Astrocyte of the hippocampus (primary cell): ENCODE measurements at regions not wholly inside any gene's neighbourhood (a gene's known extent, or its start where the extent isn't known, plus 50 kb on each side); places are given as distances from the start of the nearest gene placed in this dataset.
"Not testable (repeated sequence)": the region's sequence is repeated elsewhere in the genome, so short reads cannot be mapped to it uniquely, and the experiment has no call there.

ENCODE experiments used
- DNase-seq: peaks from one replicate; pipeline ENCODE4 v3.0.0; 2011; ENCODE audit warnings: low read depth, low spot score

DNA sequence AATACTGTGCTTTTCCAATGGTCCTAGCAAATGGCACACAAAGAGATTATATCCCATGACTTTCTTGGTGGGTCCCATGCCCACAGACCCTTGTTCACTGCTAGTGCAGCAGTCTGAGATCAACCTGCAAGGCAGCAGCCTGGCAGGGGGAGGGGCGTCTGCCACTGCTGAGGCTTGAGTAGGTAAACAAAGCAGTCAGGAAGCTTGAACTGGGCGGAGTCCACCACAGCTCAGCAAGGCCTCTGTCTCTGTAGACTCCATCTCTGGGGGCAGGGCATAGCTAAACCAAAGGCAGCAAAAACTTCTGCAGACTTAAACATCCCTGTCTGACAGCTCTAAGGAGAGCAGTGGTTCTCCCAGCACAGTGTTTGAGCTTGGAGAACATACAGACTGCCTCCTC, 82.9 kb downstream of the ZNF737 start:
- DNase-seq, result no peak

DNA sequence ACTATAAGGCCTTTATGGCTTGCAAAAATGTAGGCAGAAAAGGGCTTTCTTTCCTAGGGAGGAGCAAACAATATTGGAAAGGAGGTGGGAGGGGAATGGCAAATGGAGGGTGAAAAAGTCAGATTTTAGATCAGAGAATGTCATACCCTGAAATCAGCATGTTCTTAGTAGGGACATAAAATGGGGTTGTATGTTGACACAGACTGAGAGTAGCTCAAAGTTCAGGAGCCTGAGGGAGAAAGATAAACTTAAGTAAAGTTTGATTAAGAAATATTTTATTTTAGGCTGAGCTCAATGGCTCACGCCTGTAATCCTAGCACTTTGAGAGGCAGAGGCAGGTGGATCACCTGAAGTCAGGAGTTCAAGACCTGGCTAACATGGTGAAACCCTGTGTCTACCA, 83.8 kb downstream of the ZNF737 start:
- DNase-seq, result no peak

DNA sequence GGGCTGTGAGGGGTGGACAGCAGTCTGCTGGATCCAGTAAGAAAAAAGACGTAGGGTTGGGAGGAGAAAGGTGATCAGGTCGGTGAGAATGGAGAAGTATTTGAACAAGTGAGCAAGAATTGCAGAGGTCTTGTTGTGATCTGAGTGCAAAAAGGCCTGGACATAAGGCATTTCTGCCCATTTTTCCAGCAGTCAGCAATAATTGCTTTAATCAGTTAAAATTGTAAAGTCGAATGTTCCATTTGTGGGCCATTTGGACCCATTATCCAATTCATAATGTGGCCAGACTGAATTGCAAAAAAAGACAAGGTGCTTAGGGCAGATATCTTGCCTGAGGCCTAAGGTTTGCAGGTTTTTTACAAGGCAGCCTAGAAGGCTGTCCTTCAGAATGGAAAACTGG, 86.1 kb downstream of the ZNF737 start:
- DNase-seq, result no peak

DNA sequence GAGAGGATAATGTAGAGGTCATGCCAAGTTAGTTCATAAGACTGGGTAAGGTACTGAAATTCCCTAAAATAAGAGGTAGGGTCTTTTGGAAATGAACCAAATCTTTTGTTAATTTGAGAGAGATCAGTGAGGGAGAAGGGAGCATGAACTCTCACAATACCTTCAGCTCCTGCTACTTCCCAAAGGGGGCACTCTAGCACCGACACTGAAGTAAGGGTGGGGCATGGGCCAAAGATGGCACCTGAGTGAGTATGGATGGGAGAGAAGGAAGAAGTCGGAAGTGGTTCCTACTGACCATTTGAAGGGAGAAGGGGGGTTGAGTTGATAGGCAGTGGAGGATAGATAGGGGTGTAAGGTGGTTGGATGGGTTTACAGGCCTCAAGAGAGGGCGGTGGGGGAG, 86.6 kb downstream of the ZNF737 start:
- DNase-seq, result no peak

DNA sequence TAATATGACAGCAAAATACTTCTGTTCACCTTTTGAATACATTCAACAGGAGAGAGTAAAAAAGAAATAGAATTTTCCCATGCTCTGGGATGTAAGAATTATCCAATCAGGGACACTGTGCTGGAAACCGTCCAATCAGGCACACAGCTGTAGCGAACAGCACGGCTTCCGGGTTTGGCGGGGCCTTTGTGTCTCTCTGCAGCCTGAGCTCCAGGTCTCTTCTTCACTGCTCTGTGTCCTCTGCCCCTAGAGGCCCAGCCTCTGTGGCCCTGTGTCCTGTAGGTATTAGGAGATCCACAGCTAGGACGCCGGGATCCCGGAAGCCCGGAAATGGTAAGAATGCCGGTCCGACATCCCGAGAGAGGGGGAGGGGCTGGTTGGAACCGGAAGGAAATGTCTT, 92.7 kb downstream of the ZNF737 start:
- DNase-seq, result no peak

DNA sequence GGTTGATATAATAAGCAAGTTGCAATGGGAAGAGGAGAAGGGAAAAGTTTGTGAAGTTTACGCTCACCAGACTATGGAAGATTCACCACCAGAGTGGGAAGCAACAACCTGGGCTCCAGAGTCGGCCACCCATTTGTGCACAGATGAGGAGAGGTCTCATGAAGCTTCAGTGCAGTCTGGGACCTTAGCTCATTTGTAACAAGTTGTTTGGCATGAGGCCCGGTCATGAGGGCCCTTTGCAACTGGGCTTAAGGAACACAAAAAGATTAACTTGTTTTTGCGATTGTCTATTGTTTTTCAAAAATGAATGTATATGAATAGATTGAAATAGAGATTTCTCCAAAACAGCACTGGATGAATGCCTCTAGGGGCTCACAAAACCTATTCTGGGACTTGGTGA, 94.2 kb downstream of the ZNF737 start:
- no peak for DNase-seq

DNA sequence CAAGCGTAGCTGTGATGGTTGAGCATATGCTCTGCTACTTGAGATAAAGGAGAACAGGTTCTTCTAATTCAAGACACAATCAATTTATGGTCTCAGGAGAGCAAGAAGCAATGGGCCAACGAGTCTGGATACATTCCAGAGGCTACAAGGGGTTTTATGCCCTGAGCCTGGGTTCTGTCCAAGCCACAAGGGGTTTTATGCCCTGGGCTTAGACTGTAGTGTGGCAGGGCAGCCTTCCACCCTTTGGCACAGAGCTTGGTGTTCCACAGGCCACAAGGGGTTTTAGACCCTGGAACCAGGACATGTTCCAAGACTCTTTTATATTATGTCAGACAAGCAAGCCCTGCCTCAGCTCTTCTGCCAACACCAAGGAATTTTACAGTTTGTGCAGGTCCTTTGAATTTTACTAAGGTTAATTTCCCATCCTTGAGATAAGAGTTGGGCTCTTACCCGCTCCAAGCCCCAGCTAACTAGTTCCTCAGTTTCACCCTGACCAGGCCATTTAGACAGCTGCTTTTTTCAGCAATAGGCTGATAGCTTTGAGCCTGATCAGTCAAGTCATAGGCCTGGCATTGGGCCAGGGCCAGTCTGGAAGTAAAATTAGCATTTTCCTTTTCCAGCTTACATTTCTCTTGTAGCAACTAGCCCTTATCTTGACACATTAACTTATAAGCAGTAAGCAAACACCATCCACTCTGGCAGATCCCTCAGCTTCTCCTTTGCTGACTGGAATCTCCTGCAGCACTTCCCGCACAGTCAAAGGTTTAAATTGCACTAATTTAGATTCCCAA, 95.0 kb downstream of the ZNF737 start:
- DNase-seq, result no peak

DNA sequence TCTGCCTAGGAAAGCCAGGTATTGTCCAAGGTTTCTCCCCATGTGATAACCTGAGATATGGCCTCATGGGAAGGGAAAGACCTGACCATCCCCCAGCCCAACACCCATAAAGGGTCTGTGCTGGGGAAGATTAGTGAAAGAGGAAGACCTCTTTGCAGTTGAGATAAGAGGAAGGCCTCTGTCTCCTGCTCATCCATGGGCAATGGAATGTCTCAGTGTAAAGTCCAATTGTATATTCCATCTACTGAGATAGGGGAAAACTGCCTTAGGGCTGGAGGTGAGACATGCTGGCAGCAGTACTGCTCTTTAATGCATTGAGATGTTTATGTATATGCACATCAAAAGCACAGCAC, 99.0 kb downstream of the ZNF737 start:
- not testable (repeated sequence) for DNase-seq

DNA sequence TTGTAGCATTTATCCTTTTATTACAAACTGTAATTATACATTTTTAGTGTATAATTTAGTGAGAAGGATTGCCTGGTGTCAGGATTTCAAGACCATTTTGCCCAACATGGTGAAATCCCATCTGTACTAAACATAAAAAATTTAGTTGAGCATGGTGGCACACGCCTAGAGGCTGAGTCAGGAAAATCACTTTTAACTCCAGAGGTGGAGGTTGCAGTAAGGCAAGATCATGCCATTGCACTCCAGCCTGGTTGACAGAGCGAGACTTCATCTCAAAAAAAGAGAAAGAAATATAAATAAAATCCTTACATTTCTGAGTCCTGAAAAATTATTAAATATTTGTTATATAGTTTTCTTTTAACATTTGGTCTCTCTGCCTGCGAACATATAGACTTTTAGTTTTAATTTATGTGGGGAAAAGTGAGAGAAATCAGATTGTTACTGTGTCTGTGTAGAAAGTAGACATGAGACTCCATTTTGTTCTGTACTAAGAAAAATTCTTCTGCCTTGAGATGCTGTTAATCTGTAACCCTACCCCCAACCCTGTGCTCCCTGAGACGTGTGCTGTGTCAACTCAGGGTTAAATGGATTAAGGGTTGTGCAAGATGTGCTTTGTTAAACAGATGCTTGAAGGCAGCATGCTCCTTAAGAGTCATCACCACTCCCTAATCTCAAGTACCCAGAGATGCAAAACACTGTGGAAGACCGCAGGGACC, 99.5 kb downstream of the ZNF737 start:
- DNase-seq, result not testable (repeated sequence)

DNA sequence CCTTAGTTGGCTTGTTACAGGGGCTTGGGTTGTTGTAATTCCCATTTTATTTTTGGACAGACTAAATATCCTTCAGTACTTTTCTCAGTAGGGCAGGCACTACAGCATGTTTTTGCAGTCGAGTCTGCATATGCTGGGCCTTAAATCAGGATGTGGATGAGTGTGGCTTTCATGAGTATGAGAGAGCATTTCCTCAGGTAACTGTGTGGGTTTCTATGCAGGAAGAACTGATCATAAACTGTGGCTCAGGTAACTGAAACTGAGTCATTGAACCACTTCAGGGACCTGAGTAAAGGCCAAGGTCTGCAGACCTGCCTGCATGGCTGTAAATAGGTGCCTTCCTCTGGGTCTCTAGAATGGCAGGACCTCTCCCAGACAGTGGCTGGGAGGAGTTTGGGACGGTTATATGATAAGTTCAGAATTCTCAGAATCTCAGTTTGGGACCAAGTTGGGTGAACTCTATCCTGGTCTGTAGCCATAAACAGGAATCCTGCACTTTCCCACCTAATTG, 112.1 kb downstream of the ZNF737 start:
- DNase-seq, result no peak

DNA sequence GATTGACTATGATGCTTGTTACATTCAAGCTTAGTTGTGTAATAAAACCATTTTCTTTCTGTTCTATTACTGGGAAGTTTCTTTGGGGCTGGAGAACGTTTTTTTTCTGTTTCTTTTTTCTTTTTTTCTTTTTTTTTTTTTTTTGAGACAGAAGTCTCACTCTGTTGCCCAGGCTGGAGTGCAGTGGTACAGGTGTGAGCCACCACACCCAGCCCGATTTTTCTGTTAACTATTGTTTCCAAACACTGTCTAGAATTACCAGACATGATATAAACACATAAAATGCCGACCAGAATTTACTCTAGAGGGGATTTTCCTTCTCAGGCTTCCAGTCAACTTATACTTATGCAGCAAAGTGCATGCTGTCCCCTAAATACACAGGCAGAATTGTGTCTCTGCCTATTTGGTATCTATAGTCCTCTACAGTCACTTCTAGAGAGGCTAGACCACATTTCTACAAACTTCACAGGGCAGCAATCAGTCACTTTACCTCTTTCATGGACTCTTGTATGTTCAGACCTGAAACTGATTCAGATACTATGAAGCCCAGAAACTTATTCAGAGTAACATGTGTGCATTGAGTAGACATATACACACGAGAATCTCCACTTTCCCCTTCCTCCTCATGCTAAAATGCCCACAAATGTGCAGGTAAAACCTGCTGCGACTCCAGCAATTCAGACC, 121.2 kb downstream of the ZNF737 start:
- no peak for DNase-seq

DNA sequence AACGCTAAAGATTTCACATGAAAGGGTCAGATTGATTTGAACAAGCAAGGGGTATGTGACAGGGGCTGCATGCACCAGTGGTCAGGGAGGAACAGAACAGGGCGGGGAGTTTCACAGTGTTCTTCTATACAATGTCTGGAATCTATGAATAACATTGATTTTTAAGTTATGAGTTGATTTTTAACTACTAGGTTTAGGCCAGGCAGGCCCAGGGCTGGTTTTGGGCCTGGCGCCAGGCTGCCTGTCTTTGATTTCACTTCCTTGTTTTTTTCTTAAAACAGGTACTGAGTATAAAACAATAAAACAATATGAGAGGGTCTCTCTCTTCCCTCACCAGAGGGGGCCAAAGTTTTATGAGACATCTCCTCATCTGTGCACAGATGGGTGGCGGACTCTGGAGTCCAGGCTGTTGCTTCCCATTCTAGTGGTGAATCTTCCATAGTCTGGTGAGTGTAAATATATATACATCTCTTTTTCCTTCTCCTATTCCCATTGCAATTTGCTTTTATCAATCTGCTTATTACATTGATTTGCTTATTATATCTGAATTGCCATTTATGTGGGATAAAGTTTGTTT, 133.2 kb downstream of the ZNF737 start:
- DNase-seq, result not testable (repeated sequence)

DNA sequence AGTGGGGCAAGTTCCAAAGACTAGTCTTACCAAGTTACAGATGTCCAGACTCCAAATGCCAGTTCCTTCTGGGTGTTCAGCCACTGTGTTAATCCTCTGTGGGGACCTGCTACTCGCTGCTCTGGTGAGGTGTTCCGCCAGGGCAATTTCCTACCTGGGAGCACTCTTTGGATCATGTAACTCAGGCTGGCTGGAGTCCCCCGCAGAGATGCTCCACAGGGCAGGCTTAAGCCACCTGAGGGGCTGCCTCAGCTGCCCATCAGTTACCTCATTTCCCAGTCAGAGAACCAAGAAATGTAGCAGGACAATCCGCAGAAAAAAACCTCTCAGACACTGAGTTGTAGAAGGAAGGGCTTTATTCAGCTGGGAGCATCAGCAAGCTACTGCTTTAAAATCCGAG, 133.8 kb downstream of the ZNF737 start:
- DNase-seq, result no peak

DNA sequence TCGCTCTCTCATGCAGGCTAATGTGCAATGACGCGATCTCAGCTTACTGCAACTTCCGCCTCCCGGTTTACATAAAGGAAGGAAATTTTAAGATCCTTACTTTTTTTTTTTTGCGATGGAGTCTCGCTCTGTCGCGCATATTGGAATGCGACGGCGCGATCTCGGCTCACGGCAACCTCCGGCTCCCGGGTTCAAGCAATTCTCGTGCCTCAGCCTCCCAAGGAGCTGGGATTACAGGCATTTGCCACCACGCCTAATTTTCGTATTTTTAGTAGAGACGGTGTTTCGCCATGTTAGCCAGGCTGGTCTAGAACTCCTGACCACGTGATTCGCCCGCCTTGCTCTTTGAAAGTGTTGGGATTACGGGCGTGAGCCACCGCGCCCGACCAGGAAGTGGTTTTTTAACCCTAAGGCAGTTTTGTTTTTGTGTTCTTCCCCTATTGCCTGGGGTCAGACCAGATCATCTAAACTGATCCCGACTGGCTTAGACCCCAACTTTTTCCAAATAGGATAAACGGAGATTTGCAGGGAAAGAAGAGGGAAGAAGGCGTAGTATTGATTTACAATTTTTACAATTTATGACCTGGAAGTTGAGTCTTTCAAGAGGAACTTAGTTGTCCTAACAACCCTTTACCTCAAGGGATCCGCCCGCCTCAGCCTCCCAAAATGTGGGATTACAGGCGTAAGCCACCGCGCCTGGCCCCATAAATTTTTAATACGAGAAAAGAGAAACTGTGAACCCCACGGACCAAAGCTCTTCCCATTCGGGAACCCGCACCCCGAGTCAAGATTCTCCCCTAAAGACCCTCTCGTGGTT, 142.0 kb downstream of the ZNF737 start:
- peak; percentile 61 for DNase-seq

DNA sequence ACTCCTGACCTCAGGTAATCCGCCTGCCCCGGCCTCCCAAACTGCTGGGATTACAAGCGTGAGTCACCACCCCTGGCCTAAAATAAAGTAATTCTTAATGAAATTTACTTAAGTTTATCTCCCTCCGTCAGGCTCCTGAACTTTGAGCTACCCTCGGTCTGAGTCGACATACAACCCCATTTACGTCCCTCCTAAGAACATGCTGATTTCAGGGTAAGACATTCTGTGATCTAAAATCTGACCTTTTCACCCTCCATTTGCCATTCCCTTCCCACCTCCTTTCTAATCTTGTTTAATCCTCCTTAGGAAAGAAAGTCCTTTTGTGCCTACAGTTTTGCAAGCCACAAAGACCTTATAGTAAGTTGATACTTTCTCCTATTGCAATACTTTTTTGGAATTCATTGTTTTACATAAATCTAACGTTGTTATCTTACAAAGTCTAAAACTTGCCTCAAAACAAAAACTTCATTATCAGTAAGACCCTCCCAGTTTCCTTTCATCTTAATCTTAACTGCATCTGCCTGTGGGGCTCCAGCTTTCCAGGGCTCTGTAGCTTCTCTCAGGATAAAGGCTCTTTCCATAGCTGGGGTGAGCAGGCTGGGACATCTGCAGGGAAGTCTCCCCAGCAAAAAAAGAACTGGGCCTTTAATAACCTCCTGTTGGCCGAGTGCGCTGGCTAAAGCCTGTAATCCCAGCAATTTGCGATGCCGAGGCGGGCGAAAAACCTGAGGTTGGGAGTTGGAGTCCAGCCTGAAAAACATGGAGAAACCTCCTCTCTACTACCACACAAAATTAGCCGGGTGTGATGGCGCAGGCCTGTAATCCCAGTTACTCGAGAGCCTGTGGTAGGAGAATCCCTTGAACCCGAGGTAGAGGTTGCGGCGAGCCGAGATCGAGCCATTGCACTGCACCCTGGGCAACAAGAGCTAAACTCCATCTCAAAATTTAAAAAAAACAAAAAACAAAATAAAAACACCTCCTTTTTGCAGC, 143.1 kb downstream of the ZNF737 start:
- DNase-seq, result no peak

DNA sequence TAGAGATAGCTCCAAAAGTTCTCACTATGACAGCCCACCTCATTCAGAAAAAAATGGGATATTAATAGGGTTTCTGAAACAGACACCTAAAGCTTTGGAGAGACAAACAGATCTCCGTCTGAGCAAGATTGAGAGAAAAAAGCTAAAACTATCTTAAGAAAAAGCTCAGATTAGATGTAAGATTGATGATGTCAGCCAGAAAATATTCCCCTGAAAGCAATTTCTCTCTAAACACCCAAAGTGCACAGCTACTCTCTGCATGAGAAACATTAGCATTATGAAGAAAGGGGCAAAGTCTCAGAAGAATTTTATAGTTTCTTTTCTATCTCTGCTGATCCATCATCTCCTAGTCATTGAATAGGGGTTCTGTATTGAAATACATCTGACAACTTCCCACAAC, 148.9 kb downstream of the ZNF737 start:
- DNase-seq, result no peak

DNA sequence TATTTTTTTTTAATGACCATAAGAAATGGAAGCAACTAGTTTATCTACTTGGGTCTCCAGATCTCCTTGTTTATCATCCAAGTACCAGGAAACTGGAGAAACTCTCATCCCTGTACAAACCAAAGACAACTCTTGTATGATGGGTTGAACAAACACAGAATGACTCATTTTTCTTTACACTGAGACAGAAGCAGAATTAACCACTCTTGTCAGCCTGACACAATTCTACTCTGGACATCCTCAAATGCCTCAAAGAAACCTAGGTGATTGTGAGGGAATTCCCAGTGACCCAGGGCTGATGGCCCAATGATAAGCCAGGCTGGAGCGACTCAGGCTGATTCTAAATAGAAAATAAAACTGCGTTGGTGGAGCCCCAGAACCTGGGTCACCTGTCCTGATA, 151.5 kb downstream of the ZNF737 start:
- DNase-seq, result no peak

DNA sequence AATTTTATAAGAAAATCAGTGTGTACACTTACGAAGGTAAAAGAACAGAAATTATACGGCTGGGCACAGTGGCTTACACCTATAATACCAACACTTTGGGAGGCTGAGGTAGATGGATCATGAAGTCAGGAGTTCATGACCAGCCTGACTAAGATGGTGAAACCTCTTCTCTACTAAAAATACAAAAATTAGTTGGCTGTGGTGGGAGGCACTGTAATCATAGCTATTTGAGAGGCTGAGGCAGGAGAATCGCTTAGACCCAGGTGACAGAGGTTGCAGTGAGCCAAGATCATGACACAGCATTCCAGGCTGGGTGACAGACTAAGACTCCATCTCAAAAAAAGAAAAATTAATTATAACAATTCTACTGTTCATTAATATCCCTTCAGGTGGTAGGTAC, 151.9 kb downstream of the ZNF737 start:
- DNase-seq, result no peak

DNA sequence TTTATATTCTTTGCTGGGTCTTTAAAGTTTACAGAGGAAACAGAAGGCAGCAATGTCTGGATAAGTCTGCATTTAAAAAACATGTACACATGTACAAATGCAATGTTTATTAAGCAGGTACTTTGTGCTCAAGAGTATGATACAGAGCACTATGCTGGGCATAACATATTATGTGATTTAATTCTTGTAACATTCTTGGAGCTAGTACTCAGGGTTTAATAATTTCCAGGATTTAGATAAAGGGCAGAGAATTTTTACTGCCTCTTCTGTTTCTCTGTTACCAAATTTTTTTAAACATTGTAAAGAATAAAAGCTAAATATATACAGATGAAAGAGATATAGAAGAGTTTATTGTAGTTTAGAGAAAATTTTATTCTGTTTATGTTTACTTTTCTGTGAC, 152.7 kb downstream of the ZNF737 start:
- no peak for DNase-seq

DNA sequence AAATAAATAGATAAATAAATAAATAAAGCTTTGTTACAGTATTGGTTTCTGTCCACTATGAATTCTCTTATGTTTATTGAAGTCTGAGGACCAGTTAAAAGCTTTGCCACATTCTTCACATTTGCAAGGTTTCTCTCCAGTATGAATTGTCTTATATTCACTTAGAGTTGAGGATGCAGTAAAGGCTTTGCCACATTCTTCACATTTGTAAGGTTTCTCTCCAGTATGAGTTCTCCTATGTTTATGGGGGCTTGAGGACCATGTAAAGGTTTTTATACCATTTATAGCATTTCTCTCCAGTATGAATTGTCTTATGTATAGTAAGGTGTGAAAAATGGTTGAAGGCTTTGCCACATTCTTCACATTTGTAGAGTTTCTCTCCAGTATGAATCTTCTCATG, 168.3 kb downstream of the ZNF737 start:
- no peak for DNase-seq
